Erythroblast (primary cell): ENCODE measurements at regions not wholly inside any gene's neighbourhood (a gene's known extent, or its start where the extent isn't known, plus 50 kb on each side); places are given as distances from the start of the nearest gene placed in this dataset.

Source experiments
- GATA1 ChIP-seq: IDR thresholded peaks from 2 replicates; pipeline ENCODE4 v1.6.1; 2011; ENCODE audit warnings: low read depth, mild to moderate bottlenecking, control low read depth, low read length, moderate library complexity
- POLR2A ChIP-seq: IDR thresholded peaks from 2 replicates; pipeline ENCODE4 v1.6.1; 2011; ENCODE audit warnings: mild to moderate bottlenecking, low read length

GRCh38 chr7:131764143-131764775 lies 207.8 kb upstream of the PODXL start:
- TF ChIP-seq POLR2A (no peak), GATA1 (no peak)
